Endothelial cell of umbilical vein (primary cell): ENCODE measurements at regions not wholly inside any gene's neighbourhood (a gene's known extent, or its start where the extent isn't known, plus 50 kb on each side); places are given as distances from the start of the nearest gene placed in this dataset.

Source experiments
- BruUV-seq: library from RNA; stranded (reverse); fragments of 400-500 nt; replicated peaks from 2 replicates; lab custom pipeline; 2021; lab: Mats Ljungman, UMichigan
- CTCF ChIA-PET: fragments of 300-600, 350-600 bp; sonication (Branson Sonifier 250); formaldehyde crosslinking; loops from one replicate; lab custom pipeline; 2021; ENCODE audit warnings: antibody characterized with exemption, inconsistent platforms; lab: Charles Lee
- POLR2A ChIA-PET: fragments of 300-600, 350-600 bp; sonication (Branson Sonifier 250); formaldehyde crosslinking; loops from one replicate; lab custom pipeline; 2021; ENCODE audit warnings: antibody characterized with exemption, inconsistent platforms; lab: Charles Lee
- DNase-seq: peaks from one replicate; pipeline ENCODE4 v3.0.0-alpha.2; 2011; ENCODE audit warnings: low read depth, low spot score
- FAIRE-seq: peaks from 2 replicates; lab custom pipeline; 2011; peaks lifted over from hg19 to GRCh38; lab: Jason Lieb, UNC
- H2AFZ ChIP-seq: 2 replicates; pipeline ENCODE4 v1.6.0; 2012; ENCODE audit warnings: low read depth, low read length, control low read depth, inconsistent platforms
- H3K27ac ChIP-seq: 2 replicates; pipeline ENCODE4 v1.5.1; 2011; ENCODE audit warnings: low read depth, mild to moderate bottlenecking, control low read depth, low read length, moderate library complexity; ENCODE audit not compliant: insufficient read depth
- H3K27me3 ChIP-seq, 2 experiments: 2 replicates each; pipeline versions ENCODE4 v1.6.0 to v1.6.1; 2011; ENCODE audit warnings: low read length in 2 of 2, mixed read lengths in 1 of 2; ENCODE audit not compliant: control insufficient read depth in 2 of 2, insufficient read depth in 2 of 2
- H3K36me3 ChIP-seq, 2 experiments: 2 replicates in 1 of 2; 3 replicates in 1 of 2; pipeline ENCODE4 v1.5.1; 2011; ENCODE audit warnings: low read length in 2 of 2, mild to moderate bottlenecking in 1 of 2, moderate library complexity in 1 of 2; ENCODE audit not compliant: control insufficient read depth in 2 of 2, insufficient read depth in 2 of 2; ENCODE audit errors: extremely low read depth in 1 of 2
- H3K4me1 ChIP-seq: 3 replicates; pipeline ENCODE4 v1.5.1; 2011; ENCODE audit warnings: mild to moderate bottlenecking, low read length; ENCODE audit not compliant: control insufficient read depth, insufficient read depth; ENCODE audit errors: extremely low read depth
- H3K4me2 ChIP-seq: 2 replicates; pipeline ENCODE4 v1.6.1; 2011; ENCODE audit warnings: low read length, control low read depth, mixed read lengths; ENCODE audit not compliant: insufficient read depth
- H3K4me3 ChIP-seq, 3 experiments: fragments of 200-600 bp in 1 of 3; sonication (generic), shearing (Covaris generic) in 1 of 3; replicated peaks in 1 of 3; 2 replicates each; pipeline ENCODE4 v1.5.1; 2011 to 2016; ENCODE audit warnings: control low read depth in 3 of 3, low read length in 3 of 3, mild to moderate bottlenecking in 2 of 3, inconsistent platforms in 1 of 3, low read depth in 1 of 3, moderate library complexity in 1 of 3; ENCODE audit not compliant: insufficient read depth in 1 of 3
- H3K79me2 ChIP-seq: 2 replicates; pipeline ENCODE4 v1.6.0; 2012; ENCODE audit warnings: low read length, inconsistent platforms; ENCODE audit not compliant: control insufficient read depth, insufficient read depth
- H3K9ac ChIP-seq: replicated peaks from 2 replicates; pipeline ENCODE3; 2011; ENCODE audit warnings: low read length, control low read depth; ENCODE audit not compliant: insufficient read depth; ENCODE audit errors: extremely low read depth
- H3K9me1 ChIP-seq: replicated peaks from 3 replicates; pipeline ENCODE4 v1.6.0; 2011; ENCODE audit warnings: mild to moderate bottlenecking, low read length; ENCODE audit not compliant: control insufficient read depth, insufficient read depth; ENCODE audit errors: extremely low read depth
- H3K9me3 ChIP-seq: replicated peaks from 2 replicates; pipeline ENCODE4 v1.5.1; 2012; ENCODE audit warnings: low read length, inconsistent platforms; ENCODE audit not compliant: control insufficient read depth, insufficient read depth
- H4K20me1 ChIP-seq: replicated peaks from 2 replicates; pipeline ENCODE3; 2011; ENCODE audit warnings: mild to moderate bottlenecking, low read length; ENCODE audit not compliant: control insufficient read depth, insufficient read depth; ENCODE audit errors: extremely low read depth
- EZH2 ChIP-seq: IDR thresholded peaks from 2 replicates; pipeline ENCODE4 v1.6.1; 2012; ENCODE audit warnings: borderline replicate concordance, low read depth, mild to moderate bottlenecking, moderate library complexity, low read length, inconsistent platforms; ENCODE audit not compliant: severe bottlenecking
- FOS ChIP-seq: IDR thresholded peaks from 2 replicates; pipeline ENCODE4 v1.6.1; 2011; ENCODE audit warnings: mild to moderate bottlenecking, low read length, moderate library complexity, borderline replicate concordance; ENCODE audit not compliant: insufficient read depth
- GATA2 ChIP-seq: IDR thresholded peaks from 2 replicates; pipeline ENCODE4 v1.7.0; 2011; ENCODE audit warnings: low read depth, mild to moderate bottlenecking, moderate library complexity, mixed read lengths, low read length; ENCODE audit not compliant: insufficient read length, insufficient read depth
- JUN ChIP-seq: IDR thresholded peaks from 2 replicates; pipeline ENCODE4 v1.6.1; 2011; ENCODE audit warnings: borderline replicate concordance, low read depth; ENCODE audit not compliant: insufficient read length, insufficient read depth
- MYC ChIP-seq: IDR thresholded peaks from one replicate; pipeline ENCODE4 v1.6.1; 2011; ENCODE audit warnings: mild to moderate bottlenecking, low read depth, low read length
- POLR2A ChIP-seq: IDR thresholded peaks from 2 replicates; pipeline ENCODE4 v1.6.1; 2012; ENCODE audit warnings: low read depth, mild to moderate bottlenecking, control low read depth, low read length
- POLR2AphosphoS5 ChIP-seq: IDR thresholded peaks from 2 replicates; pipeline ENCODE4 v1.6.1; 2012; ENCODE audit warnings: low read depth, mild to moderate bottlenecking, control low read depth, low read length, moderate library complexity; ENCODE audit not compliant: insufficient read depth
- dilution Hi-C: fragments of 300-500 bp; cut with MboI; formaldehyde crosslinking; loops from one replicate; pipeline ENCODE4 v1.15.0; 2019; ENCODE audit warnings: low sequenced_read_pairs; ENCODE audit not compliant: extremely low pct_ligation_motif_present
- intact Hi-C: fragments of 100-400 bp; cut with micrococcal nuclease; formaldehyde crosslinking; loops from one replicate; pipeline ENCODE4 v1.10.0; 2022
- TF ChIP-seq, protein P1 (sequence below), 2 donors: IDR thresholded peaks; 1 replicate in 1 of 2; 2 replicates in 1 of 2; pipeline ENCODE4 v1.5.1; 2011; ENCODE audit warnings: low read length in 2 of 2, mild to moderate bottlenecking in 2 of 2, moderate library complexity in 2 of 2, control low read depth in 1 of 2, inconsistent platforms in 1 of 2, low read depth in 1 of 2; ENCODE audit not compliant: insufficient read depth in 1 of 2; ENCODE audit errors: extremely low read depth in 1 of 2
- TF ChIP-seq, protein P2 (sequence below): IDR thresholded peaks from 2 replicates; pipeline ENCODE4 v1.6.1; 2011; ENCODE audit not compliant: insufficient read depth, insufficient read length

DNA sequence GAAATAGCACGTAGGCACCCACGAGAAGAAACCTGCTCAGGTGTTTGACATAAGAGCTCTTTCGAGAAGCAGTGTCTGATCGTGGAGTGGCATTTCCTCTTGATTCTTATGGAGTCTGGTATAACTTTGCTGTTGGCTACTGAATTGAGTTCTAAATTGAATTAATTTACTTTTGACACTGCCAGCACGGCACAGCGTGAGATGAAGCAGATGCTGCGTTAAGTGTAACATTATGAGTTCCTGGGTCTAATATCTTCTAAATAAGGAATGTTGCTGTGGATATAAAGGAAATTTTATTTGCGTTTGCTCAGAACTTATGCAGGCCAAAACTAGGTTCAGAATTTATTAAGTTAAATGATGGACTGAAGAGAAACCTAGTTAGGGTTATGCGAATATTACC, 919.9 kb downstream of the TUSC7 start:
- FAIRE-seq (no peak), DNase-seq (no peak)
- Histone ChIP-seq H2AFZ (no peak overlapping the region), H3K4me1 (peaks cover 14% of the 10 kb centered on the region), H3K27me3 (no peaks in the 10 kb centered on the region), H4K20me1 (no peaks in the 10 kb centered on the region), H3K79me2 (no peaks in the 10 kb centered on the region), H3K4me2 (no peak overlapping the region), H3K9me1 (no peaks in the 10 kb centered on the region), H3K27ac (no peak overlapping the region), H3K36me3 (no peaks in the 10 kb centered on the region), H3K9me3 (no peaks in the 10 kb centered on the region), H3K4me3 (no peak overlapping the region), H3K9ac (no peak overlapping the region)
- BruUV-seq, result no TSS peak
- intact Hi-C loops, result loop anchor here (5.0 to 10.0 kb wide), 3 partner anchors 63 to 595 kb away; no protein-coding TSS in a partner anchor
- ChIA-PET POLR2A (no interaction called here), CTCF (interaction anchor here (1.6 kb wide), 1 partner anchor 9 kb away, joined by 4 read pairs; no protein-coding TSS in a partner anchor)
- dilution Hi-C loops, result no loop called here
- TF ChIP-seq, protein P1, sequence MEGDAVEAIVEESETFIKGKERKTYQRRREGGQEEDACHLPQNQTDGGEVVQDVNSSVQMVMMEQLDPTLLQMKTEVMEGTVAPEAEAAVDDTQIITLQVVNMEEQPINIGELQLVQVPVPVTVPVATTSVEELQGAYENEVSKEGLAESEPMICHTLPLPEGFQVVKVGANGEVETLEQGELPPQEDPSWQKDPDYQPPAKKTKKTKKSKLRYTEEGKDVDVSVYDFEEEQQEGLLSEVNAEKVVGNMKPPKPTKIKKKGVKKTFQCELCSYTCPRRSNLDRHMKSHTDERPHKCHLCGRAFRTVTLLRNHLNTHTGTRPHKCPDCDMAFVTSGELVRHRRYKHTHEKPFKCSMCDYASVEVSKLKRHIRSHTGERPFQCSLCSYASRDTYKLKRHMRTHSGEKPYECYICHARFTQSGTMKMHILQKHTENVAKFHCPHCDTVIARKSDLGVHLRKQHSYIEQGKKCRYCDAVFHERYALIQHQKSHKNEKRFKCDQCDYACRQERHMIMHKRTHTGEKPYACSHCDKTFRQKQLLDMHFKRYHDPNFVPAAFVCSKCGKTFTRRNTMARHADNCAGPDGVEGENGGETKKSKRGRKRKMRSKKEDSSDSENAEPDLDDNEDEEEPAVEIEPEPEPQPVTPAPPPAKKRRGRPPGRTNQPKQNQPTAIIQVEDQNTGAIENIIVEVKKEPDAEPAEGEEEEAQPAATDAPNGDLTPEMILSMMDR (IDR thresholded peaks at IDR 0.05; ENCODE audit: extremely low read depth in 1 of 2, insufficient read depth in 1 of 2, low read depth in 1 of 2, low read length in 2 of 2), result no peak
- no peak for TF ChIP-seq MYC
- no peak for TF ChIP-seq POLR2AphosphoS5
- no peak for TF ChIP-seq JUN
- no peak for TF ChIP-seq GATA2
- TF ChIP-seq POLR2A, result no peak
- no peak for TF ChIP-seq FOS
- TF ChIP-seq EZH2, result no peak
- TF ChIP-seq, protein P2, sequence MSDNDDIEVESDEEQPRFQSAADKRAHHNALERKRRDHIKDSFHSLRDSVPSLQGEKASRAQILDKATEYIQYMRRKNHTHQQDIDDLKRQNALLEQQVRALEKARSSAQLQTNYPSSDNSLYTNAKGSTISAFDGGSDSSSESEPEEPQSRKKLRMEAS, result no peak
